GM12892 (cell line): ENCODE measurements at regions not wholly inside any gene's neighbourhood (a gene's known extent, or its start where the extent isn't known, plus 50 kb on each side); places are given as distances from the start of the nearest gene placed in this dataset.

Experiments
- POLR2A ChIP-seq: IDR thresholded peaks from 2 replicates; pipeline ENCODE4 v1.6.1; 2011; ENCODE audit warnings: low read depth, low read length, control low read depth
- POLR2AphosphoS5 ChIP-seq: IDR thresholded peaks from 2 replicates; pipeline ENCODE4 v1.6.1; 2011; ENCODE audit warnings: low read depth, low read length, control low read depth

- TF ChIP-seq POLR2AphosphoS5 (no peak), POLR2A (no peak)
Observed at GRCh38 chr2:221087779-221088178, 484.3 kb downstream of the EPHA4 start.
